ENCODE measurements at regions not wholly inside any gene's neighbourhood (a gene's known extent, or its start where the extent isn't known, plus 50 kb on each side); places are given as distances from the start of the nearest gene placed in this dataset.

GRCh38 chr3:194933465-194933864, 247.8 kb downstream of the FAM43A start:
- Histone ChIP-seq H3K27ac (ENCODE audit: extremely low read depth, low read depth, low read length) (no peak overlapping the region), H3K36me3 (ENCODE audit: control insufficient read depth in 2 of 2, insufficient read depth in 1 of 2, low read length in 2 of 2) (no peaks in the 10 kb centered on the region), H3K4me3 (ENCODE audit: low read depth, low read length) (no peak overlapping the region), H3K9me3 (ENCODE audit: control insufficient read depth, insufficient read depth, low read depth, low read length) (no peaks in the 10 kb centered on the region), H3K4me1 (ENCODE audit: control insufficient read depth, insufficient read depth, low read length) (no peaks in the 10 kb centered on the region)
- TF ChIP-seq YY2 (tag by site-specific recombination; IDR thresholded peaks at IDR 0.05) (no peak), ZNF76 (tag by site-specific recombination; IDR thresholded peaks at IDR 0.05; ENCODE audit: borderline replicate concordance, low read depth) (no peak), ZNF521 (tag by site-specific recombination; IDR thresholded peaks at IDR 0.05) (no peak), ZNF214 (tag by site-specific recombination; IDR thresholded peaks at IDR 0.05; ENCODE audit: borderline replicate concordance) (no peak), ZNF473 (tag by site-specific recombination; IDR thresholded peaks at IDR 0.05) (no peak), PRDM2 (tag by site-specific recombination; IDR thresholded peaks at IDR 0.05; ENCODE audit: borderline replicate concordance) (no peak)
- CTCF ChIA-PET = interaction anchor here (0.9 kb wide), 2 partner anchors 251 to 338 kb away, joined by 4 read pairs; partner anchors contain the start of gene XXYLT1
- POLR2A ChIA-PET = no interaction called here

GRCh38 chr3:194935061-194935460, 249.4 kb downstream of the FAM43A start:
- Histone ChIP-seq H3K4me3 (ENCODE audit: low read depth, low read length) (no peak overlapping the region), H3K36me3 (ENCODE audit: control insufficient read depth in 2 of 2, insufficient read depth in 1 of 2, low read length in 2 of 2) (no peaks in the 10 kb centered on the region), H3K27ac (ENCODE audit: extremely low read depth, low read depth, low read length) (no peak overlapping the region), H3K9me3 (ENCODE audit: control insufficient read depth, insufficient read depth, low read depth, low read length) (no peaks in the 10 kb centered on the region), H3K4me1 (ENCODE audit: control insufficient read depth, insufficient read depth, low read length) (no peaks in the 10 kb centered on the region)
- TF ChIP-seq ZNF529 (tag by site-specific recombination; IDR thresholded peaks at IDR 0.05; ENCODE audit: insufficient replicate concordance) = no peak
- no peak for TF ChIP-seq ZNF571 (tag by site-specific recombination; IDR thresholded peaks at IDR 0.05)
- TF ChIP-seq ZSCAN5A (tag by site-specific recombination; IDR thresholded peaks at IDR 0.05) = no peak
- no peak for TF ChIP-seq ZNF518A (tag by site-specific recombination; conservative IDR thresholded peaks at IDR 0.05; ENCODE audit: low read depth)
- TF ChIP-seq ZNF324 (tag by site-specific recombination; IDR thresholded peaks at IDR 0.05) = no peak
- TF ChIP-seq ZNF426 (tag by site-specific recombination; IDR thresholded peaks at IDR 0.05) = no peak
- ChIA-PET CTCF (no interaction called here), POLR2A (no interaction called here)
